ENCODE measurements at regions not wholly inside any gene's neighbourhood (a gene's known extent, or its start where the extent isn't known, plus 50 kb on each side); places are given as distances from the start of the nearest gene placed in this dataset.

- H3K36me3 Mint-ChIP-seq (ENCODE audit: low read depth), result no peaks in the 10 kb centered on the region
- peaks cover 6% of the 10 kb centered on the region for H3K9me3 Mint-ChIP-seq
- no peak for TF ChIP-seq CTCF (IDR thresholded peaks at IDR 0.05)
- DNase-seq (no peak), ATAC-seq (no peak)
- POLR2A ChIA-PET, result no interaction called here
- no peaks in the 10 kb centered on the region for H3K27me3 Mint-ChIP-seq
- intact Hi-C loops (cut with micrococcal nuclease), result no loop called here
- H3K4me1 Mint-ChIP-seq (ENCODE audit: low read depth), result no peaks in the 10 kb centered on the region
- H3K27ac Mint-ChIP-seq, result no peak overlapping the region
- H3K4me3 Mint-ChIP-seq, result no peak overlapping the region
- CTCF ChIA-PET, result no interaction called here
Observed at GRCh38 chrX:82648062-82648461, 860.0 kb upstream of the POU3F4 start.

GRCh38 chrX:82649645-82650044 is 858.4 kb upstream of the POU3F4 start:
- no peaks in the 10 kb centered on the region for H3K4me1 Mint-ChIP-seq (ENCODE audit: low read depth)
- no peak overlapping the region for H3K4me3 Mint-ChIP-seq
- no peaks in the 10 kb centered on the region for H3K9me3 Mint-ChIP-seq
- H3K27ac Mint-ChIP-seq, result no peak overlapping the region
- POLR2A ChIA-PET, result no interaction called here
- no peaks in the 10 kb centered on the region for H3K27me3 Mint-ChIP-seq
- DNase-seq (no peak), ATAC-seq (no peak)
- intact Hi-C loops (cut with micrococcal nuclease), result no loop called here
- CTCF ChIA-PET, result no interaction called here
- no peaks in the 10 kb centered on the region for H3K36me3 Mint-ChIP-seq (ENCODE audit: low read depth)
- TF ChIP-seq CTCF (IDR thresholded peaks at IDR 0.05), result no peak

GRCh38 chrX:82658492-82658891 is 849.6 kb upstream of the POU3F4 start:
- no peak for ATAC-seq
- no peak overlapping the region for H3K27ac Mint-ChIP-seq

GRCh38 chrX:82666355-82666754 is 841.7 kb upstream of the POU3F4 start:
- intact Hi-C loops (cut with micrococcal nuclease), result no loop called here
- no peaks in the 10 kb centered on the region for H3K27me3 Mint-ChIP-seq
- DNase-seq, result no peak
- POLR2A ChIA-PET, result no interaction called here
- H3K4me1 Mint-ChIP-seq (ENCODE audit: low read depth), result no peaks in the 10 kb centered on the region
- no peak for ATAC-seq
- no peak for TF ChIP-seq CTCF (IDR thresholded peaks at IDR 0.05)
- no peak overlapping the region for H3K27ac Mint-ChIP-seq
- H3K36me3 Mint-ChIP-seq (ENCODE audit: low read depth), result no peaks in the 10 kb centered on the region
- no peak overlapping the region for H3K4me3 Mint-ChIP-seq
- no peaks in the 10 kb centered on the region for H3K9me3 Mint-ChIP-seq
- CTCF ChIA-PET, result no interaction called here

More at GRCh38 chrX:82658492-82658891, 849.6 kb upstream of the POU3F4 start:
- Mint-ChIP-seq H3K36me3 (ENCODE audit: low read depth) (no peaks in the 10 kb centered on the region), H3K27me3 (no peaks in the 10 kb centered on the region), H3K9me3 (no peaks in the 10 kb centered on the region), H3K4me3 (no peak overlapping the region), H3K4me1 (ENCODE audit: low read depth) (no peaks in the 10 kb centered on the region)
- POLR2A ChIA-PET, result no interaction called here
- no peak for TF ChIP-seq CTCF (IDR thresholded peaks at IDR 0.05)
- intact Hi-C loops (cut with micrococcal nuclease), result no loop called here
- CTCF ChIA-PET, result no interaction called here
- DNase-seq, result no peak

GRCh38 chrX:82675104-82675503 is 833.0 kb upstream of the POU3F4 start:
- intact Hi-C loops (cut with micrococcal nuclease), result no loop called here
- Mint-ChIP-seq H3K27me3 (no peaks in the 10 kb centered on the region), H3K36me3 (ENCODE audit: low read depth) (no peaks in the 10 kb centered on the region), H3K27ac (no peak overlapping the region), H3K4me1 (ENCODE audit: low read depth) (no peaks in the 10 kb centered on the region), H3K4me3 (no peak overlapping the region), H3K9me3 (no peaks in the 10 kb centered on the region)
- ATAC-seq, result no peak
- no peak for TF ChIP-seq CTCF (IDR thresholded peaks at IDR 0.05)
- ChIA-PET POLR2A (no interaction called here), CTCF (no interaction called here)
- no peak for DNase-seq
